A673 (cell line): ENCODE measurements at regions not wholly inside any gene's neighbourhood (a gene's known extent, or its start where the extent isn't known, plus 50 kb on each side); places are given as distances from the start of the nearest gene placed in this dataset.
"Not testable (repeated sequence)": the region's sequence is repeated elsewhere in the genome, so short reads cannot be mapped to it uniquely, and the experiment has no call there.

Experiments
- BruUV-seq: library from RNA; stranded (reverse); fragments of 400-500 nt; replicated peaks from 2 replicates; lab custom pipeline; 2021; lab: Mats Ljungman, UMichigan
- CTCF ChIA-PET: fragments of 300-600 bp; sonication (Branson Sonifier 250); formaldehyde crosslinking; loops from one replicate; lab custom pipeline; 2022; ENCODE audit warnings: antibody characterized with exemption; lab: Charles Lee
- POLR2A ChIA-PET: fragments of 300-600 bp; sonication (Branson Sonifier 250); formaldehyde crosslinking; loops from one replicate; lab custom pipeline; 2022; ENCODE audit warnings: antibody characterized with exemption; ENCODE audit not compliant: low non-redundant PET; lab: Charles Lee
- DNase-seq: peaks from one replicate; pipeline ENCODE4 v3.0.0-alpha.2; 2015; ENCODE audit warnings: low spot score
- H3K27ac ChIP-seq: fragments of 200-600 bp; sonication (generic); 2 replicates; pipeline ENCODE4 v1.5.1; 2016; ENCODE audit warnings: mixed run types, low read depth, mild to moderate bottlenecking, mixed read lengths, antibody characterized with exemption, low read length; ENCODE audit not compliant: poor library complexity, severe bottlenecking
- H3K27me3 ChIP-seq: fragments of 200-600 bp; sonication (generic); replicated peaks from 2 replicates; pipeline ENCODE4 v1.6.1; 2017; ENCODE audit warnings: mixed run types, low read depth, mild to moderate bottlenecking, mixed read lengths, antibody characterized with exemption, low read length; ENCODE audit not compliant: insufficient read depth, poor library complexity
- H3K36me3 ChIP-seq: fragments of 200-600 bp; sonication (generic); 2 replicates; pipeline ENCODE4 v1.6.1; 2016; ENCODE audit warnings: mixed run types, mild to moderate bottlenecking, mixed read lengths, antibody characterized with exemption, low read length; ENCODE audit not compliant: insufficient read depth, poor library complexity, severe bottlenecking
- H3K4me1 ChIP-seq: fragments of 200-600 bp; sonication (generic); 2 replicates; pipeline ENCODE4 v1.6.1; 2017; ENCODE audit warnings: mixed run types, mild to moderate bottlenecking, mixed read lengths, antibody characterized with exemption, low read length; ENCODE audit not compliant: insufficient read depth, poor library complexity, severe bottlenecking
- H3K4me3 ChIP-seq: fragments of 200-600 bp; sonication (generic); 2 replicates; pipeline ENCODE4 v1.5.1; 2016; ENCODE audit warnings: low read depth, mixed run types, mild to moderate bottlenecking, mixed read lengths, low read length; ENCODE audit not compliant: poor library complexity, severe bottlenecking
- H3K9me3 ChIP-seq: fragments of 200-600 bp; sonication (generic); 2 replicates; pipeline ENCODE4 v1.6.1; 2016; ENCODE audit warnings: mixed run types, low read depth, mild to moderate bottlenecking, mixed read lengths, antibody characterized with exemption, low read length; ENCODE audit not compliant: poor library complexity, severe bottlenecking
- CTCF ChIP-seq: fragments of 300-800, 200-600 bp; sonication (generic); conservative IDR thresholded peaks from 2 replicates; pipeline ENCODE4 v1.5.1; 2017; ENCODE audit warnings: low read depth, mild to moderate bottlenecking, antibody characterized with exemption, low read length, moderate library complexity, mixed read lengths
- EZH2 ChIP-seq: fragments of 200-600 bp; sonication (generic); IDR thresholded peaks from 2 replicates; pipeline ENCODE4 v1.6.1; 2017; ENCODE audit warnings: borderline replicate concordance, low read depth, mild to moderate bottlenecking, mixed read lengths, antibody characterized with exemption, low read length; ENCODE audit not compliant: poor library complexity, severe bottlenecking
- intact Hi-C: fragments of 100-400 bp; cut with micrococcal nuclease; formaldehyde crosslinking; loops from one replicate; pipeline ENCODE4 v1.10.0; 2022; ENCODE audit not compliant: unreplicated experiment

- BruUV-seq, result no TSS peak
- Histone ChIP-seq H3K4me1 (peaks cover 19% of the 10 kb centered on the region), H3K9me3 (no peaks in the 10 kb centered on the region), H3K27ac (no peak overlapping the region), H3K36me3 (no peaks in the 10 kb centered on the region), H3K4me3 (no peak overlapping the region), H3K27me3 (no peaks in the 10 kb centered on the region)
- CTCF ChIA-PET, result no interaction called here
- DNase-seq, result peak; percentile 28
- intact Hi-C loops, result loop anchor here (5.0 kb wide), 3 partner anchors 93 to 1983 kb away; no protein-coding TSS in a partner anchor
- POLR2A ChIA-PET, result no interaction called here
- TF ChIP-seq EZH2, result no peak
- TF ChIP-seq CTCF, result no peak
Observed at GRCh38 chr3:90184861-90185260, 1077.4 kb downstream of the EPHA3 start.

- H3K36me3 ChIP-seq, H3K4me1 ChIP-seq, H3K27me3 ChIP-seq, BruUV-seq, POLR2A ChIA-PET, intact Hi-C loops, H3K9me3 ChIP-seq, DNase-seq, H3K4me3 ChIP-seq, CTCF ChIA-PET, H3K27ac ChIP-seq: not testable (repeated sequence)
Observed at GRCh38 chr3:90197383-90197782, 1090.0 kb downstream of the EPHA3 start.

- H3K36me3 ChIP-seq, H3K27me3 ChIP-seq, H3K4me3 ChIP-seq, H3K4me1 ChIP-seq, H3K27ac ChIP-seq, BruUV-seq, H3K9me3 ChIP-seq, DNase-seq, CTCF ChIA-PET, intact Hi-C loops, POLR2A ChIA-PET: not testable (repeated sequence)
Observed at GRCh38 chr3:90202931-90203330, 1095.5 kb downstream of the EPHA3 start.

- CTCF ChIA-PET, H3K4me1 ChIP-seq, DNase-seq, intact Hi-C loops, H3K4me3 ChIP-seq, H3K27me3 ChIP-seq, H3K9me3 ChIP-seq, H3K27ac ChIP-seq, BruUV-seq, H3K36me3 ChIP-seq, POLR2A ChIA-PET: not testable (repeated sequence)
Observed at GRCh38 chr3:90206482-90206881, 1099.1 kb downstream of the EPHA3 start.

GRCh38 chr3:90207353-90208097 lies 1100.1 kb downstream of the EPHA3 start:
- CTCF ChIA-PET, H3K27me3 ChIP-seq, H3K9me3 ChIP-seq, H3K36me3 ChIP-seq, intact Hi-C loops, H3K27ac ChIP-seq, BruUV-seq, H3K4me3 ChIP-seq, H3K4me1 ChIP-seq, POLR2A ChIA-PET: not testable (repeated sequence)
- DNase-seq, result peak; percentile 25
